Fibroblast of lung (primary cell): ENCODE measurements at regions not wholly inside any gene's neighbourhood (a gene's known extent, or its start where the extent isn't known, plus 50 kb on each side); places are given as distances from the start of the nearest gene placed in this dataset.

Experiments
- DNase-seq, 2 donors: peaks; one replicate each; pipeline versions ENCODE4 v3.0.0 to v3.0.0-alpha.2; 2010; ENCODE audit warnings: low read depth in 2 of 2
- H2AFZ ChIP-seq: 2 replicates; pipeline ENCODE4 v1.5.1; 2012; ENCODE audit warnings: low read length, control low read depth, inconsistent platforms
- H3K27ac ChIP-seq: 2 replicates; pipeline ENCODE4 v1.5.1; 2011; ENCODE audit warnings: low read length, control low read depth; ENCODE audit not compliant: insufficient read depth
- H3K27me3 ChIP-seq: 2 replicates; pipeline ENCODE4 v1.5.1; 2011; ENCODE audit warnings: mild to moderate bottlenecking, low read length; ENCODE audit not compliant: control insufficient read depth, insufficient read depth
- H3K36me3 ChIP-seq: 2 replicates; pipeline ENCODE4 v1.5.1; 2011; ENCODE audit warnings: low read length; ENCODE audit not compliant: control insufficient read depth, insufficient read depth
- H3K4me1 ChIP-seq: 2 replicates; pipeline ENCODE4 v1.5.1; 2011; ENCODE audit warnings: low read length; ENCODE audit not compliant: control insufficient read depth, insufficient read depth; ENCODE audit errors: extremely low read depth
- H3K4me2 ChIP-seq: 2 replicates; pipeline ENCODE4 v1.5.1; 2011; ENCODE audit warnings: low read length, control low read depth; ENCODE audit not compliant: insufficient read depth; ENCODE audit errors: extremely low read depth
- H3K4me3 ChIP-seq, 4 experiments: fragments of 200-600 bp in 1 of 4; sonication (generic) in 1 of 4; replicated peaks in 1 of 4; 2 replicates each; pipeline ENCODE4 v1.5.1; 2011 to 2016; ENCODE audit warnings: low read length in 4 of 4, low read depth in 3 of 4, mild to moderate bottlenecking in 3 of 4, control low read depth in 2 of 4, inconsistent platforms in 1 of 4, mixed read lengths in 1 of 4; ENCODE audit not compliant: insufficient read depth in 1 of 4; ENCODE audit errors: control extremely low read depth in 1 of 4
- H3K79me2 ChIP-seq: 2 replicates; pipeline ENCODE4 v1.5.1; 2012; ENCODE audit warnings: mild to moderate bottlenecking, low read length, inconsistent platforms; ENCODE audit not compliant: control insufficient read depth, insufficient read depth
- H3K9ac ChIP-seq: 2 replicates; pipeline ENCODE4 v1.5.1; 2011; ENCODE audit warnings: mild to moderate bottlenecking, low read length, control low read depth; ENCODE audit not compliant: insufficient read depth
- H3K9me3 ChIP-seq: 2 replicates; pipeline ENCODE4 v1.5.1; 2012; ENCODE audit warnings: low read depth, low read length; ENCODE audit not compliant: control insufficient read depth, insufficient read depth
- H4K20me1 ChIP-seq: 2 replicates; pipeline ENCODE4 v1.5.1; 2011; ENCODE audit warnings: low read length; ENCODE audit not compliant: control insufficient read depth, insufficient read depth; ENCODE audit errors: extremely low read depth
- CTCF ChIP-seq, 2 donors: IDR thresholded peaks in 1 of 2; conservative IDR thresholded peaks in 1 of 2; 1 replicate in 1 of 2; 2 replicates in 1 of 2; pipeline ENCODE4 v1.5.1; 2011 to 2012; ENCODE audit warnings: low read length in 2 of 2, control low read depth in 1 of 2, inconsistent platforms in 1 of 2, low read depth in 1 of 2, mild to moderate bottlenecking in 1 of 2
- EZH2 ChIP-seq: IDR thresholded peaks from 2 replicates; pipeline ENCODE4 v1.5.1; 2012; ENCODE audit warnings: low read length, control low read depth, mild to moderate bottlenecking; ENCODE audit errors: missing control alignments

DNA sequence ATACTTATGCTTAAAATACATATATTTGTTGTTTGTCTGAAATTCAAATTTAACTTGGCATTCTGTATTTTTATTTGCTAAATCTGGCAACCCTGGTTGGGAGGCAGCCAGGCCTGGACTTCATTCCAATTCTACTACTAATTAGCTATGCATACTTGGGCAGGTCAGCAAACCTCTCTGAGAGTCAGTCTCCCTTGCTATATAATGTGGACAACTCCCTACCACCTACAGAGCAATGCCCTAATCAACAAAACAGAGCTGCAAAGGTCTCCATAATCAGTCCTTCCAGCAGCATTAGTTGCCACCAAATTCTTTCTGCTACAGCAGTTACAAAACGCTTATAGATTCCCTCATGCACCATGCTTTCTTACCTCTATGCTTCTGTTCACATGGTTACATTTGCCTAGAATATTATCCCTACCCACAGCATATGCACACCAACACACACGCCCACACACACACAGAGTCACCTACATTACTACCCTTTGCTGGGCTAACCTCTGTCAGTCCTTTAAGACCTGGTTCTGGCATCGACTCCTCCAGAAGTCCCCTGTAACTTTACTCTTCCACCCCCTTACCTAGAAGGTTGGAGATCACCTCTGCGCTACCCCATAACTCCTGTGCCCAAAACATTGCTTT is 188.7 kb downstream of the FGFR2 start:
- H3K4me2 ChIP-seq, result no peak overlapping the region
- DNase-seq, result no peak
- no peak overlapping the region for H3K4me3 ChIP-seq
- no peak overlapping the region for H3K9ac ChIP-seq
- H3K27me3 ChIP-seq, result no peaks in the 10 kb centered on the region
- no peak overlapping the region for H3K27ac ChIP-seq
- no peaks in the 10 kb centered on the region for H3K4me1 ChIP-seq
- no peaks in the 10 kb centered on the region for H3K36me3 ChIP-seq
- TF ChIP-seq CTCF (conservative IDR thresholded peaks at IDR 0.05 in 1 of 2, IDR thresholded peaks at IDR 0.05 in 1 of 2; ENCODE audit: low read depth in 1 of 2, low read length in 2 of 2) (no peak), EZH2 (no peak)
- H3K79me2 ChIP-seq, result no peaks in the 10 kb centered on the region
- H3K9me3 ChIP-seq, result no peaks in the 10 kb centered on the region
- no peaks in the 10 kb centered on the region for H4K20me1 ChIP-seq
- no peak overlapping the region for H2AFZ ChIP-seq

DNA sequence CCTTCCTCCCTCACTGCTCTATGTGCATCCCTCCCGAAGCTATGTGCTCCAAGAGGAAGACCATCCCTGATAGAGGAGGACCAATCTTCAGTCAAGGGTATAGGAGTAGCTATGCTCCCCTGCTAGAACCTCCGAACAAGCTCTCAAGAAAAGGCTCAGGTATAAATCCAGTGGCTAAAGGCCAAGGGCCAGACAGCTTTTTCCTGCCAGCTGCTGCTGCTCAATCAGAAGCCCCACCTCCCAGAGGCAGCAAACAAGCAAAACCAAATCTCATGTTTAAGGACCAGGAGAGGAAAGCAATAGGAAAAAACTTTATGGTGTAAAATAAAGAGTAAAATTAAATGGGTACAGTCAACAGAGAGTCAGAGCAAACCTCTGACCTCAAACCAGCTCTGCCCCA is 187.2 kb downstream of the FGFR2 start:
- no peak overlapping the region for H3K4me3 ChIP-seq
- H3K27ac ChIP-seq, result no peak overlapping the region
- no peak overlapping the region for H3K4me2 ChIP-seq
- H3K9ac ChIP-seq, result no peak overlapping the region
- H4K20me1 ChIP-seq, result no peaks in the 10 kb centered on the region
- no peaks in the 10 kb centered on the region for H3K9me3 ChIP-seq
- H3K79me2 ChIP-seq, result no peaks in the 10 kb centered on the region
- H3K27me3 ChIP-seq, result no peaks in the 10 kb centered on the region
- DNase-seq, result no peak
- H3K4me1 ChIP-seq, result no peaks in the 10 kb centered on the region
- no peaks in the 10 kb centered on the region for H3K36me3 ChIP-seq
- no peak for TF ChIP-seq EZH2
- no peak for TF ChIP-seq CTCF (conservative IDR thresholded peaks at IDR 0.05 in 1 of 2, IDR thresholded peaks at IDR 0.05 in 1 of 2; ENCODE audit: low read depth in 1 of 2, low read length in 2 of 2)
- H2AFZ ChIP-seq, result no peak overlapping the region

GRCh38 chr10:121413951-121414350 is 184.3 kb downstream of the FGFR2 start:
- no peak overlapping the region for H3K4me2 ChIP-seq
- H3K4me1 ChIP-seq, result no peaks in the 10 kb centered on the region
- no peak overlapping the region for H3K9ac ChIP-seq
- H3K9me3 ChIP-seq, result no peaks in the 10 kb centered on the region
- no peak overlapping the region for H3K27ac ChIP-seq
- H3K36me3 ChIP-seq, result no peaks in the 10 kb centered on the region
- H2AFZ ChIP-seq, result no peak overlapping the region
- TF ChIP-seq CTCF (conservative IDR thresholded peaks at IDR 0.05 in 1 of 2, IDR thresholded peaks at IDR 0.05 in 1 of 2; ENCODE audit: low read depth in 1 of 2, low read length in 2 of 2), result no peak
- no peak for TF ChIP-seq EZH2
- no peak for DNase-seq
- no peaks in the 10 kb centered on the region for H3K79me2 ChIP-seq
- no peaks in the 10 kb centered on the region for H4K20me1 ChIP-seq
- no peaks in the 10 kb centered on the region for H3K27me3 ChIP-seq
- no peak overlapping the region for H3K4me3 ChIP-seq
